AG04449 (cell line): ENCODE measurements at regions not wholly inside any gene's neighbourhood (a gene's known extent, or its start where the extent isn't known, plus 50 kb on each side); places are given as distances from the start of the nearest gene placed in this dataset.

Source experiments
- CTCF ChIA-PET: fragments of 350-600 bp; formaldehyde crosslinking; extraction: SDS; loops from one replicate; lab custom pipeline; 2021; ENCODE audit warnings: antibody characterized with exemption; lab: Yijun Ruan, JAX
- POLR2A ChIA-PET: fragments of 400-600, 350-600 bp; formaldehyde crosslinking; extraction: SDS; loops from one replicate; lab custom pipeline; 2020; ENCODE audit warnings: antibody characterized with exemption, inconsistent platforms; lab: Yijun Ruan, JAX
- DNase-seq: peaks from one replicate; pipeline ENCODE4 v3.0.0-alpha.2; 2010; ENCODE audit warnings: low read depth, low spot score
- H3K4me3 ChIP-seq: 2 replicates; pipeline ENCODE4 v1.5.1; 2011; ENCODE audit warnings: low read depth, mild to moderate bottlenecking, control low read depth, low read length
- TF ChIP-seq, protein P1 (sequence below): IDR thresholded peaks from one replicate; pipeline ENCODE4 v1.5.1; 2011; ENCODE audit warnings: mild to moderate bottlenecking, moderate library complexity, low read length, control low read depth, inconsistent platforms; ENCODE audit not compliant: insufficient read depth; ENCODE audit errors: missing control alignments

DNA sequence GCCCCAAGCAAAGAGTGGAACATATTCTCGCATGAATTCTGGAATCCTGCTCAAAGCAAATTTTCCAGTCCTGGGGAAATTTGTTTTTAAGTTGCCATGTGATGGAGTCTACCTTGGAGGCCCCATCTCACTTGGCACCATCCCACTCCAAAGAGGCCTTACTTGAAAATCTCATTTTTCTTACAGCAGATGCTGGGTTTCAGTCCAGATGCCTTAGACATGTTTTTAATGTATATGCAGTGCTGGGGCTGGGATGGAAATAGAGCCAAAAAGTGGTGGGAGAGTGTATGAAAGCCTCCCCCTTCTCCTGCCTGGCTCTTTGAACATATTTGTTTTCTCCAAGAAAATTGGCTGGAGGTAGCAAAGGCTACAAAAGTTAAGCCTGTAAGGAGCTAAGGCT, 493.7 kb downstream of the ENC1 start:
- POLR2A ChIA-PET: no interaction called here
- CTCF ChIA-PET: no interaction called here
- DNase-seq: no peak
- TF ChIP-seq, protein P1, sequence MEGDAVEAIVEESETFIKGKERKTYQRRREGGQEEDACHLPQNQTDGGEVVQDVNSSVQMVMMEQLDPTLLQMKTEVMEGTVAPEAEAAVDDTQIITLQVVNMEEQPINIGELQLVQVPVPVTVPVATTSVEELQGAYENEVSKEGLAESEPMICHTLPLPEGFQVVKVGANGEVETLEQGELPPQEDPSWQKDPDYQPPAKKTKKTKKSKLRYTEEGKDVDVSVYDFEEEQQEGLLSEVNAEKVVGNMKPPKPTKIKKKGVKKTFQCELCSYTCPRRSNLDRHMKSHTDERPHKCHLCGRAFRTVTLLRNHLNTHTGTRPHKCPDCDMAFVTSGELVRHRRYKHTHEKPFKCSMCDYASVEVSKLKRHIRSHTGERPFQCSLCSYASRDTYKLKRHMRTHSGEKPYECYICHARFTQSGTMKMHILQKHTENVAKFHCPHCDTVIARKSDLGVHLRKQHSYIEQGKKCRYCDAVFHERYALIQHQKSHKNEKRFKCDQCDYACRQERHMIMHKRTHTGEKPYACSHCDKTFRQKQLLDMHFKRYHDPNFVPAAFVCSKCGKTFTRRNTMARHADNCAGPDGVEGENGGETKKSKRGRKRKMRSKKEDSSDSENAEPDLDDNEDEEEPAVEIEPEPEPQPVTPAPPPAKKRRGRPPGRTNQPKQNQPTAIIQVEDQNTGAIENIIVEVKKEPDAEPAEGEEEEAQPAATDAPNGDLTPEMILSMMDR: no peak
- H3K4me3 ChIP-seq: no peak overlapping the region

DNA sequence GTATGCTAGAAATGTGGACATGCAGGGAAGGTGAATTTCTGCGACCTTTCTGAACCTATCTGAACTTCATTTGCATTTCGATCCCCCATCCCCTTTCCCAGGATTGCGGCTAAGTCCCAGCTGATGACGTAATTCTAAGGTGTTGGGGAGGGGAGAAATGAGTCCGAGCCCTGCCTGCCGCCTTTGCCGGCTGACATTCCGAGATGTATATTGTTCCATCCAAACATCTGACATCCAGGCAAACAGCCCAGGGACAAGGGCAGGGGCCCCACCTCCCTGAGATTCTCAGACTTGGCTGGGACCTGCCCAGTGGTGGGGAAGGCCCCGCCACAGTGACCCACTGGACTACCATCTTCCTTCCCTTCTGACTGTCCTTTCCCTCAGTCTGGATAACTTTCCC, 494.6 kb downstream of the ENC1 start:
- TF ChIP-seq, protein P1: no peak
- DNase-seq: no peak
- H3K4me3 ChIP-seq: no peak overlapping the region
- CTCF ChIA-PET: no interaction called here
- POLR2A ChIA-PET: no interaction called here

DNA sequence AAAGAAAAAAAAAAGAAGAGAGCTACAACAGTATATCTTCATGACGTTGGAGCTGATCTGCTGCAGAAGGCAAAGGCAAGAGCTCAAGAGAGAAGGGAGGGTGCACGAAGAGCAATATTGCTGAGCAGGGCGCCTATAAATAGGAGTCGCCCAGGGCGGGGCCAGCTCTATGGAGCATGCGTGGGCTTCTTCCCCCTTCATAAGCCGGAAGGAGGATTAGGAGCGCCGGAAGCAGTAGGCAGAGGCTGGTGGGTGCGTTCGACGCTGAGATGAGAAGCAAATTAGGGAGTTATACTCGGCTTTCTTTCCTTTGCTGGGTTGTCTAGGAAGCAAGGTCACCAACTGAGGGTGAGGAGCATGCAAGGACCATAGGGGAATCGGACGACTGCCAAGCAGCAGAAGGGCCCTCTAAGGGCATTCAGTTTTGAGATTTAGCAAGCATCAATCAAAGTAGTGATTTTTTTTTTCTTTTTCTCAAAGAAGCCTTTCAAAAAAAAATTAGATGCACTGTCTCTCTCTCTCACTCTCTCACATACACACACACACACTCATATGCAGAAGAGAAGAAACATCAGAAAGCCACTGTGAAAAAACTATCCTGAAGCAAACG, 496.7 kb downstream of the ENC1 start:
- ChIA-PET POLR2A (no interaction called here), CTCF (no interaction called here)
- TF ChIP-seq, protein P1: no peak
- no peak for DNase-seq
- H3K4me3 ChIP-seq: no peak overlapping the region

DNA sequence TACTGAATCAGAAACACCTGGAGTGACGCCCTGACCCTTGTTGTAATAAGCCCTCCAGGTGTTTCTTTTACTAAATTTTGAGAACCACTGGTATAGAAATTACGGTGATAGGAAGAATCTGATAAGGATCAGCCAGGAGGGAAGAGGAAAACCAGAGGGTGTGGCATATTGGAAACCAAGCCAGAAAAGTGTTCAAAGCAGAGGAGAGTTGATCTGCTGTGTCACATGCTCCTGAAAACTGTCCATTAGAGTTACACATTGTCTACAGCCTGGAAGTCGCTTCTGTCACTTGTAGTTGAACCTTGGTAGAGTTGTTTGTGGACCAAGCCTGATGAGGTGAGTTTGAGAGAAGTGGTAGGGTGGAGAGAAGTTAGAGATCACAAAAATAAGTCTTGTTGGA, 497.4 kb downstream of the ENC1 start:
- ChIA-PET POLR2A (no interaction called here), CTCF (no interaction called here)
- TF ChIP-seq, protein P1: no peak
- no peak overlapping the region for H3K4me3 ChIP-seq
- DNase-seq: no peak

DNA sequence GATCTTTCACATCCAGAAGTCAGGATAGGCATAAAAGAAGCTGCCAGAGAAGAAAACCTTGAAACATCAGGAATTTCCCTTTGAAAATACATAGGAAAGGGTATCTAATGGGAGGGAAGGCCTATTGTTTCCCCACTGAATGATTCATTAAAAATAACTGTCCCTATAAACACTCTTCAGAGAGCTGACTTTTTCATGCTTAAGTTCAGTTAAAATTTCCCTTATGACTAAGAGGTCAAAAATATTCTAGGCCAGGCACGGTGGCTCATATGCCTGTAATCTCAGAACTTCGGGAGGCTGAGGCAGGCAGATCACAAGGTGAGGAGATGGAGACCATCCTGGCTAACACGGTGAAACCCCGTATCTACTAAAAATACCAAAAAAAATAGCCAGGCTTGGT, 499.5 kb downstream of the ENC1 start:
- ChIA-PET CTCF (no interaction called here), POLR2A (no interaction called here)
- peak; percentile 12 for DNase-seq
- H3K4me3 ChIP-seq: no peak overlapping the region
- TF ChIP-seq, protein P1: no peak

GRCh38 chr5:74140409-74140808, 500.1 kb downstream of the ENC1 start:
- TF ChIP-seq, protein P1: no peak
- CTCF ChIA-PET: no interaction called here
- POLR2A ChIA-PET: no interaction called here
- DNase-seq: no peak
- no peak overlapping the region for H3K4me3 ChIP-seq
